Myocyte (in vitro differentiated cells): ENCODE measurements at regions not wholly inside any gene's neighbourhood (a gene's known extent, or its start where the extent isn't known, plus 50 kb on each side); places are given as distances from the start of the nearest gene placed in this dataset.

Source experiments
- DNase-seq: peaks from one replicate; pipeline ENCODE4 v3.0.0-alpha.2; 2012; ENCODE audit warnings: low read depth

GRCh38 chr13:71087006-71087405 lies 780.0 kb downstream of the DACH1 start:
- DNase-seq = no peak

- DNase-seq = no peak
Observed at GRCh38 chr13:71082631-71083030, 784.4 kb downstream of the DACH1 start.

GRCh38 chr13:71079638-71080037 lies 787.4 kb downstream of the DACH1 start:
- DNase-seq = no peak

GRCh38 chr13:71068041-71068440 lies 799.0 kb downstream of the DACH1 start:
- no peak for DNase-seq

- no peak for DNase-seq
Observed at GRCh38 chr13:71067165-71067815, 799.7 kb downstream of the DACH1 start.

- no peak for DNase-seq
Observed at GRCh38 chr13:71056581-71056980, 810.4 kb downstream of the DACH1 start.

- no peak for DNase-seq
Observed at GRCh38 chr13:71055644-71056043, 811.4 kb downstream of the DACH1 start.

GRCh38 chr13:71055047-71055446 lies 812.0 kb downstream of the DACH1 start:
- no peak for DNase-seq

- DNase-seq = no peak
Observed at GRCh38 chr13:71054358-71054757, 812.6 kb downstream of the DACH1 start.

- no peak for DNase-seq
Observed at GRCh38 chr13:71051573-71051972, 815.4 kb downstream of the DACH1 start.

GRCh38 chr13:71046360-71047079 lies 820.5 kb downstream of the DACH1 start:
- no peak for DNase-seq

GRCh38 chr13:71045101-71045500 lies 821.9 kb downstream of the DACH1 start:
- no peak for DNase-seq

- DNase-seq = no peak
Observed at GRCh38 chr13:71039440-71039839, 827.6 kb downstream of the DACH1 start.

- no peak for DNase-seq
Observed at GRCh38 chr13:71034018-71034417, 833.0 kb downstream of the DACH1 start.

- DNase-seq = no peak
Observed at GRCh38 chr13:71033026-71033425, 834.0 kb downstream of the DACH1 start.

- no peak for DNase-seq
Observed at GRCh38 chr13:71030784-71031183, 836.2 kb downstream of the DACH1 start.

- no peak for DNase-seq
Observed at GRCh38 chr13:71028884-71029283, 838.1 kb downstream of the DACH1 start.

GRCh38 chr13:71021825-71022422 lies 845.1 kb downstream of the DACH1 start:
- no peak for DNase-seq

- DNase-seq = no peak
Observed at GRCh38 chr13:71018995-71019394, 848.0 kb downstream of the DACH1 start.

GRCh38 chr13:71018544-71018943 lies 848.5 kb downstream of the DACH1 start:
- DNase-seq = no peak

GRCh38 chr13:71017607-71018006 lies 849.4 kb downstream of the DACH1 start:
- no peak for DNase-seq

- no peak for DNase-seq
Observed at GRCh38 chr13:71015516-71015915, 851.5 kb downstream of the DACH1 start.

GRCh38 chr13:71015021-71015420 lies 852.0 kb downstream of the DACH1 start:
- no peak for DNase-seq
